ENCODE measurements at regions not wholly inside any gene's neighbourhood (a gene's known extent, or its start where the extent isn't known, plus 50 kb on each side); places are given as distances from the start of the nearest gene placed in this dataset.

DNA sequence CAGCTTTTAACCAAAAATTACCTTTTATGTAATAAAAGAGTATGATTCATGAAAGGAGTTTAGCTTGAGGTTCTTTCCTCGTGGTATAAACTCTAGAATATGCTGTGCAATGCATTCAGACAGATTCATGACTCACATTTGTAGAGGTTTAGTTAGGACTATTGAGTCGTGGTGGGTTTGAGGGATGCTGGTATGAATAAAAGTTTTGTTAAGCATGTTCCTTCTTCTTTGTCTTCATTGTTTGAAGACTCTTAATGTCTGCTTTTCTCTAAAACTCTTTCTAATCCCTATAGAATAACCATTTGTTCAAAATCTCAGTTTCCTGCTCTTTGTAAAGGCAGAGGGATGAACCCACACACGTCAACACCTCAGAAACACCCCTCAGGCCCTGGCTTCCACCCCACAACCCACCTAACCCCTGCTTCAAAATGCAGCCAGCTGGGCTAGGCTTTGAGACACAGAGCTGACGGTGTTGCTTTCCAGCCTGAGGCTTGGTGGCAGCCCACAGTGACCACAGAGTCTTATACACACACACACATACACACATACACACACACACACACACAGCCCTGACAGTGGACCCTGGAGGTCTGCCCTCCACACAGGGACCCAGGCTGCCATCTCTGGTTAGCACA is 69.0 kb upstream of the IRX1 start:
- H3K36me3 ChIP-seq (ENCODE audit: insufficient read depth, low read length), result no peaks in the 10 kb centered on the region
- no peaks in the 10 kb centered on the region for H3K4me1 ChIP-seq (ENCODE audit: insufficient read depth, low read length)
- no peak overlapping the region for H3K4me3 Mint-ChIP-seq
- no peaks in the 10 kb centered on the region for H3K9me3 ChIP-seq (ENCODE audit: low read length)
- H3K4me3 ChIP-seq (ENCODE audit: low read length), result no peak overlapping the region
- H3K27me3 ChIP-seq (ENCODE audit: insufficient read depth, low read length, poor library complexity, severe bottlenecking), result no peaks in the 10 kb centered on the region
- no peak overlapping the region for H3K27ac Mint-ChIP-seq
- POLR2A ChIA-PET, result no interaction called here
- H3K27me3 Mint-ChIP-seq, result no peaks in the 10 kb centered on the region
- no peaks in the 10 kb centered on the region for H3K36me3 Mint-ChIP-seq
- H3K4me1 Mint-ChIP-seq, result no peaks in the 10 kb centered on the region
- DNase-seq, result no peak
- CTCF ChIA-PET, result no interaction called here
- H3K9me3 Mint-ChIP-seq, result peaks cover 2 to 33% (median 5%) of the 10 kb centered on the region in 5 donors
- H3K27ac ChIP-seq (ENCODE audit: low read depth, low read length), result no peak overlapping the region

DNA sequence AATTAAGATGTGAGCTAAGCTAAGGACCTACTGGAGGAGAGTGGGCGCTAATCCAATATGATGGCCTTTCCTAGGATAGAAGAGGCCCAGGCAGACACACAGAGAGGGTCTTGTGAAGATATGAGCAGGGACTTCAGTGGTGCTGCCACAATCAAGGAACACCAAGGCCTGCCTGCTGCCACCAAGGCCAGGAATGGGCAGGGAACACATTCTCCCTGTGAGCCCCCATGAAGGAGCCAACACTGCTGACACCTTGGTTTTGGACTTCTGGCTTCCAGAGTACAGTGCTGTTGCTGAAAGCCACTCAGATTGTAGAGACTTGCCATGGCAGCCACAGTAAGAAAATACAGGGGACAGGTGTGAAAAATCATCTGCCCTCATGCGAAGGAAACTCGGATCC is 73.1 kb upstream of the IRX1 start:
- Histone ChIP-seq H3K9me3 (ENCODE audit: low read length) (no peaks in the 10 kb centered on the region), H3K4me1 (ENCODE audit: insufficient read depth, low read length) (no peaks in the 10 kb centered on the region), H3K36me3 (ENCODE audit: insufficient read depth, low read length) (no peaks in the 10 kb centered on the region), H3K4me3 (ENCODE audit: low read length) (no peak overlapping the region), H3K27ac (ENCODE audit: low read depth, low read length) (no peak overlapping the region), H3K27me3 (ENCODE audit: insufficient read depth, low read length, poor library complexity, severe bottlenecking) (no peaks in the 10 kb centered on the region)
- Mint-ChIP-seq H3K27ac (no peak overlapping the region), H3K27me3 (no peaks in the 10 kb centered on the region), H3K4me1 (no peaks in the 10 kb centered on the region), H3K9me3 (peaks cover 0 to 31% (median 5%) of the 10 kb centered on the region in 5 donors), H3K36me3 (no peaks in the 10 kb centered on the region), H3K4me3 (no peak overlapping the region)
- no peak for DNase-seq
- ChIA-PET CTCF (no interaction called here), POLR2A (no interaction called here)

DNA sequence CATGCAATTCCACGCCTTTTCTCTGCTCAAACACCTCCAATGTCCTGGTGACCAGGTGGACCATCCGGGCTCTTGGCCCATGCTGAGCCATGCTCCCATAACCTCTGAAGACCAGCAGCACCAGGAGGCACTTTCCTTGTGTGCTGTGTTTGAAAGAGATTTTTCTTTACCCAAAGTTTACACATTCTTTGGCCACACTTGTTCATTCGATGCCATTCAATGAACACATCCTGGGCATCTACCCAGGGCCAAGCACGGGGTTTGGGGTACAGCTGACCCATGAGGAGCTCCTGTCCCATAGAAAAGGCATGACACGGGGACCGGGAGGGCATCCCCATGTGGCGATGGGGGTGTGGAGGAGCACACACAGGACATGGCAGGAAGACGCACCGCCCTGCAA is 77.1 kb upstream of the IRX1 start:
- no peaks in the 10 kb centered on the region for H3K27me3 ChIP-seq (ENCODE audit: insufficient read depth, low read length, poor library complexity, severe bottlenecking)
- H3K4me1 ChIP-seq (ENCODE audit: insufficient read depth, low read length), result no peaks in the 10 kb centered on the region
- H3K4me3 Mint-ChIP-seq, result no peak overlapping the region
- no peak overlapping the region for H3K27ac Mint-ChIP-seq
- ChIA-PET POLR2A (no interaction called here), CTCF (no interaction called here)
- no peak overlapping the region for H3K4me3 ChIP-seq (ENCODE audit: low read length)
- no peak overlapping the region for H3K27ac ChIP-seq (ENCODE audit: low read depth, low read length)
- no peaks in the 10 kb centered on the region for H3K4me1 Mint-ChIP-seq
- no peaks in the 10 kb centered on the region for H3K36me3 Mint-ChIP-seq
- no peaks in the 10 kb centered on the region for H3K9me3 ChIP-seq (ENCODE audit: low read length)
- peaks cover 0 to 22% (median 5%) of the 10 kb centered on the region in 5 donors for H3K9me3 Mint-ChIP-seq
- H3K36me3 ChIP-seq (ENCODE audit: insufficient read depth, low read length), result no peaks in the 10 kb centered on the region
- no peak for DNase-seq
- no peaks in the 10 kb centered on the region for H3K27me3 Mint-ChIP-seq

DNA sequence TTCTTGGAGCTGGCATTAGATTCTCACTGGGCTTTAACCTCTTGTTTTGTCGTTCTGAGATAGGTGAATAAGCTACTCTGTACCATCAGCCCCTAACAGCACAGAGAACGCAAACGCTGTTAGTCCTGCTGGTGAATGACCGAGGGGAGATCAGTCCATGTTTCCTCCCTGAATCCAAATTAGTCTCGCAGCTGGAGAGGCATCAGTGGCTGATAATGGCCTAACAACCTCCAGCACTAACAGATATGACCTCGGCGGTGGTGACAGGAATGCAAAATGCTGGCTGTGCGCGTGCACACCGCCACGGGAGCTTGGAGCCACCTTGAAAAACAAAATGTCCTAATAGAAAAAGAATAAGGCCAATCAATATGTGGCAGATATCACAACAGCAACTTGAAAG is 77.6 kb upstream of the IRX1 start:
- no peaks in the 10 kb centered on the region for H3K4me1 Mint-ChIP-seq

DNA sequence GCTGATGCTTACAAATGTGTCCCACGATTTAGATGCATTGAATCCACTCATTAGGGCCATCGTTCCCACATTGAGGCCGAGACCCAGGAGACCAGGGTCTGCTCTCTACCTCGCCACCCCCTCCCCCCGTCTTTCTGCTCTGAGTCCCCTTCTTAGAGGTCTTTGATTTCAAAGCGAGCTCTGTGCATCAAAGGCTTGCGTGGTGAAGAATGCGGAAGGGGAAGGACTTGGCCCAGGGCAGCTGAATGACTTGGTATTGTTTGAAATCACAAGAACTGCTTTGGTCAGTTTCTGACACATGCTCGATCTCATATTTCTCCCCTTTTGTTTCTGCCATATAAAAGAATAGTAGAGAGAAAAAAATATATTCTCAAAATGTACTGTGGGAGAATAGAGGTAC is 78.3 kb upstream of the IRX1 start:
- Mint-ChIP-seq H3K4me1 (no peaks in the 10 kb centered on the region), H3K4me3 (no peak overlapping the region), H3K9me3 (peaks cover 2 to 18% (median 3%) of the 10 kb centered on the region in 5 donors), H3K27me3 (no peaks in the 10 kb centered on the region), H3K36me3 (no peaks in the 10 kb centered on the region), H3K27ac (no peak overlapping the region)
- Histone ChIP-seq H3K27me3 (ENCODE audit: insufficient read depth, low read length, poor library complexity, severe bottlenecking) (no peaks in the 10 kb centered on the region), H3K9me3 (ENCODE audit: low read length) (no peaks in the 10 kb centered on the region), H3K36me3 (ENCODE audit: insufficient read depth, low read length) (no peaks in the 10 kb centered on the region), H3K4me1 (ENCODE audit: insufficient read depth, low read length) (no peaks in the 10 kb centered on the region), H3K4me3 (ENCODE audit: low read length) (no peak overlapping the region), H3K27ac (ENCODE audit: low read depth, low read length) (no peak overlapping the region)
- no peak for DNase-seq
- ChIA-PET POLR2A (no interaction called here), CTCF (no interaction called here)

More for the DNA sequence above, 77.6 kb upstream of the IRX1 start:
- Mint-ChIP-seq H3K36me3 (no peaks in the 10 kb centered on the region), H3K27me3 (no peaks in the 10 kb centered on the region), H3K4me3 (no peak overlapping the region), H3K9me3 (peaks cover 2 to 21% (median 4%) of the 10 kb centered on the region in 5 donors), H3K27ac (no peak overlapping the region)
- DNase-seq, result no peak
- POLR2A ChIA-PET, result no interaction called here
- Histone ChIP-seq H3K9me3 (ENCODE audit: low read length) (no peaks in the 10 kb centered on the region), H3K4me3 (ENCODE audit: low read length) (no peak overlapping the region), H3K27ac (ENCODE audit: low read depth, low read length) (no peak overlapping the region), H3K36me3 (ENCODE audit: insufficient read depth, low read length) (no peaks in the 10 kb centered on the region), H3K4me1 (ENCODE audit: insufficient read depth, low read length) (no peaks in the 10 kb centered on the region), H3K27me3 (ENCODE audit: insufficient read depth, low read length, poor library complexity, severe bottlenecking) (no peaks in the 10 kb centered on the region)
- CTCF ChIA-PET, result no interaction called here

DNA sequence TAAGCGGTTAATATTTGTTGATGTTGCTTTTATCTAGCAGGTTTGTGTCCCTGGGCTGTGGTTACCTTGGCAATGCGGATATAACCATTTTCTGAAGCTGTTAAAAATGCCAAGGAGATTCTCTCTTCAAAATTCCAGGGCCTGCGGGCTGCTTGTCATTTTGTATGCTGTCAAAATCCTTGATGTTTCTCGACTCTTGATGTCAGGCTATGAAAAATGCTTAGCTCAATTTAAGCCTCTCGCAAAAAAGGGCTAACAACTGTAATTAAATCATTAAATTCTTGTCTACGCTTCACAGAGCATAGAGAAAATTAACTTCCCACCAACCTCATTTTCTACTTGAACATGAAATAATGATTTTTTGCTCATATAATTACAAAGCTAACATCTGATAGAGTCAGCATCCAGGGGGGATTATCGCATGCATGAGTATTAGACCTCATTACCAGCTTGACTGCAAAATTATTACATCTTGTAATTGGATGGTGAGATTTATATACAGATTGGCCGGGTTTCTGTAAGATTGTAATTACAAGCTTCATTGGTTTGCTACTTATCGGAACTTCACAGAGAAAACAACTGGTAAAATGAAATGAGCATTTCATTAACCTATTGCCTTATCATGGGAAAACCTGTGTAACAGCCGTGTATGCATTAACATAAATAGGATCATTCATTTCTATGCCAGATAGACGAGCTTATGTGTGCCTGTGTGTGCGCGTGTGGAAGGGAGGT is 83.1 kb upstream of the IRX1 start:
- Histone ChIP-seq H3K36me3 (ENCODE audit: insufficient read depth, low read length) (no peaks in the 10 kb centered on the region), H3K27me3 (ENCODE audit: insufficient read depth, low read length, poor library complexity, severe bottlenecking) (no peaks in the 10 kb centered on the region), H3K9me3 (ENCODE audit: low read length) (no peaks in the 10 kb centered on the region), H3K4me3 (ENCODE audit: low read length) (no peak overlapping the region), H3K4me1 (ENCODE audit: insufficient read depth, low read length) (no peaks in the 10 kb centered on the region), H3K27ac (ENCODE audit: low read depth, low read length) (no peak overlapping the region)
- Mint-ChIP-seq H3K9me3 (peaks cover 3 to 19% (median 8%) of the 10 kb centered on the region in 5 donors), H3K4me3 (no peak overlapping the region), H3K4me1 (no peaks in the 10 kb centered on the region), H3K36me3 (no peaks in the 10 kb centered on the region), H3K27ac (no peak overlapping the region), H3K27me3 (no peaks in the 10 kb centered on the region)
- ChIA-PET CTCF (no interaction called here), POLR2A (no interaction called here)
- no peak for DNase-seq

DNA sequence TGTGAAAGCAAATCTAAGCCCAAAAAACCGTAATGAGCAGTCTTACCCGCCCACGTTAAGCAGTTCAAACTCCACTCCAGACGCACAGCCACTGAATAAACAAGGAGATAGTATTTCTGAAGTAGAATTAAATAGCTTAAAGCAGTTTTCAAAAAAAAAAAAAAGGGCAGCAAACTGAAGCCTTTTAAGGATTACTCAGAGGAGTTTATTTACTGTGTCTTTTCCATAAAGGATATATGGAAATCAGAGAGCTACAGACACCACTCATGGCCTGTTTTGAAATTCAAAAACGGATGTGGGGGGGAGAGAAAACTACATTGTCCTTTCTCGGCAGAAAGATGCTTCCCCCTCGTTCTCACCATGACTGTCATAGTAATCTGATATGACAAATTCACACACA is 83.7 kb upstream of the IRX1 start:
- ChIA-PET CTCF (no interaction called here), POLR2A (no interaction called here)
- no peaks in the 10 kb centered on the region for H3K36me3 ChIP-seq (ENCODE audit: insufficient read depth, low read length)

DNA sequence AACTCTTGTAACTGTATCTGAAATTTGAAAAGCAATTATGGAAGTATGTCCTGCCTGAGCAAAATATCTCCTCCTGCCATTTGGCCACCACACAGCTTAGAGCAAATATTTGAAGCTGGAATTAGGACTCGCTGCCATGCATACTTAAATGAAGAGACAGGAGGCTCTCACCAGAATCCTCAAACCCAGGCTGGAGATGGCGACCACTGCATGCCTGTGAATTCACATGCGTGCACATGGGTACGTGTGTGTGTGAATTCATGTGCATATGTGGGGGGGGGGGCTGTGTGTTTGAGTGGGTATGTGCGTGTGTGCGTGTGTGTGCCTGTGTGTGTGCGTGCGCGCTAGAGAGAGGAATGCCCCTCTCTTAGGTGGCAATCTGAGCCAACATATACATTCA is 84.1 kb upstream of the IRX1 start:
- H3K4me3 ChIP-seq (ENCODE audit: low read length), result no peak overlapping the region
- no peak overlapping the region for H3K27ac ChIP-seq (ENCODE audit: low read depth, low read length)
- Mint-ChIP-seq H3K9me3 (peaks cover 8 to 19% (median 11%) of the 10 kb centered on the region in 5 donors), H3K27me3 (no peaks in the 10 kb centered on the region), H3K27ac (no peak overlapping the region), H3K4me3 (no peak overlapping the region), H3K36me3 (no peaks in the 10 kb centered on the region), H3K4me1 (no peaks in the 10 kb centered on the region)
- POLR2A ChIA-PET, result no interaction called here
- H3K4me1 ChIP-seq (ENCODE audit: insufficient read depth, low read length), result no peaks in the 10 kb centered on the region
- CTCF ChIA-PET, result no interaction called here
- no peaks in the 10 kb centered on the region for H3K36me3 ChIP-seq (ENCODE audit: insufficient read depth, low read length)
- no peaks in the 10 kb centered on the region for H3K27me3 ChIP-seq (ENCODE audit: insufficient read depth, low read length, poor library complexity, severe bottlenecking)
- no peak for DNase-seq
- no peaks in the 10 kb centered on the region for H3K9me3 ChIP-seq (ENCODE audit: low read length)

More for the DNA sequence above, 83.7 kb upstream of the IRX1 start:
- Mint-ChIP-seq H3K27me3 (no peaks in the 10 kb centered on the region), H3K4me1 (no peaks in the 10 kb centered on the region), H3K27ac (no peak overlapping the region), H3K36me3 (no peaks in the 10 kb centered on the region), H3K4me3 (no peak overlapping the region), H3K9me3 (peaks cover 6 to 19% (median 11%) of the 10 kb centered on the region in 5 donors)
- no peak overlapping the region for H3K4me3 ChIP-seq (ENCODE audit: low read length)
- no peak overlapping the region for H3K27ac ChIP-seq (ENCODE audit: low read depth, low read length)
- no peaks in the 10 kb centered on the region for H3K9me3 ChIP-seq (ENCODE audit: low read length)
- H3K27me3 ChIP-seq (ENCODE audit: insufficient read depth, low read length, poor library complexity, severe bottlenecking), result no peaks in the 10 kb centered on the region
- DNase-seq, result no peak
- no peaks in the 10 kb centered on the region for H3K4me1 ChIP-seq (ENCODE audit: insufficient read depth, low read length)

Data from CD8-positive, alpha-beta memory T cell (primary cell).